Breast epithelium (tissue), 4 donors: ENCODE measurements at regions not wholly inside any gene's neighbourhood (a gene's known extent, or its start where the extent isn't known, plus 50 kb on each side); places are given as distances from the start of the nearest gene placed in this dataset.
"Not testable (repeated sequence)": the region's sequence is repeated elsewhere in the genome, so short reads cannot be mapped to it uniquely, and the experiment has no call there.

Experiments used
- DNase-seq, 2 donors: peaks; one replicate each; pipeline ENCODE4 v3.0.0-alpha.2; 2019; ENCODE audit warnings: low spot score in 2 of 2
- H3K27ac ChIP-seq, 2 donors: fragments of 200-600 bp; sonication (generic) in 1 of 2; one replicate each; pipeline ENCODE4 v1.5.1; 2016 to 2019; ENCODE audit warnings: mild to moderate bottlenecking in 1 of 2
- H3K27me3 ChIP-seq, 2 donors: fragments of 200-600 bp; sonication (generic) in 1 of 2; one replicate each; pipeline versions ENCODE4 v1.5.1 to v1.6.0; 2017 to 2019; ENCODE audit warnings: control low read depth in 1 of 2, mild to moderate bottlenecking in 1 of 2
- H3K36me3 ChIP-seq: fragments of 200-600 bp; one replicate; pipeline ENCODE4 v1.5.1; 2019
- H3K4me1 ChIP-seq, 2 donors: fragments of 200-600 bp; sonication (generic); one replicate each; pipeline ENCODE4 v1.5.1; 2016 to 2019; ENCODE audit warnings: control low read depth in 1 of 2
- H3K4me3 ChIP-seq, 3 donors: fragments of 200-600 bp; sonication (generic); 1 replicate in 2 of 3; 2 replicates in 1 of 3; pipeline ENCODE4 v1.5.1; 2016 to 2019; ENCODE audit warnings: mild to moderate bottlenecking in 3 of 3, moderate library complexity in 2 of 3
- H3K9me3 ChIP-seq, 2 donors: fragments of 200-600 bp; sonication (generic) in 1 of 2; one replicate each; pipeline ENCODE4 v1.5.1; 2016 to 2019; ENCODE audit warnings: control low read depth in 1 of 2
- POLR2A ChIP-seq: fragments of 450-650 bp; IDR thresholded peaks from one replicate; pipeline ENCODE4 v1.6.1; 2016; ENCODE audit warnings: antibody characterized with exemption, mild to moderate bottlenecking, moderate library complexity
- POLR2AphosphoS5 ChIP-seq, 3 donors: sonication (generic); formaldehyde crosslinking; IDR thresholded peaks; one replicate each; pipeline ENCODE4 v1.6.1; 2017; ENCODE audit warnings: antibody characterized with exemption in 3 of 3
- intact Hi-C: fragments of 100-400 bp; cut with DNase I; formaldehyde crosslinking; loops from one replicate; pipeline ENCODE4 v1.15.1; 2023; ENCODE audit warnings: low total_unique reads
- TF ChIP-seq, protein P1 (sequence below), 3 donors: fragments of 450-650 bp; IDR thresholded peaks; one replicate each; pipeline ENCODE4 v1.5.1; 2016 to 2017; ENCODE audit warnings: antibody characterized with exemption in 3 of 3, mild to moderate bottlenecking in 3 of 3, moderate library complexity in 3 of 3

DNA sequence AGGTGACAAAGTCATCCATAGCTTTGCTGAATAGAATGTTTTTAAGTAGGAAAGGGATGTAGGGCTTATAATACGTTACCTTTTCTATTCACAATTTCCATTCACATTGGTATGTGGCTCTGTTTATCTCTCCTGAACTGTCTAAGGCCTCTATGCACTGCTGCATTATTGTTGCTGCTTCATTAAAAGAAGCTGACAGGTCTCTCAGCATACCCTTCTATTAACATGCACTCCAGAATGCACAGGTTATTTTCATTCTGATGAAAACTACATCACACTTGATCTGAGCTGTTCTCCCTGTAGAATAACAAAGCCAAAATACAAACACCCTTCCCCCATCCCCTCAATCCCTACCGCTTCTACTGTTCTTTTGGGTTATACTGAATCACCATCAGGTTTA, 399.3 kb downstream of the TBC1D32 start:
- TF ChIP-seq, protein P1, sequence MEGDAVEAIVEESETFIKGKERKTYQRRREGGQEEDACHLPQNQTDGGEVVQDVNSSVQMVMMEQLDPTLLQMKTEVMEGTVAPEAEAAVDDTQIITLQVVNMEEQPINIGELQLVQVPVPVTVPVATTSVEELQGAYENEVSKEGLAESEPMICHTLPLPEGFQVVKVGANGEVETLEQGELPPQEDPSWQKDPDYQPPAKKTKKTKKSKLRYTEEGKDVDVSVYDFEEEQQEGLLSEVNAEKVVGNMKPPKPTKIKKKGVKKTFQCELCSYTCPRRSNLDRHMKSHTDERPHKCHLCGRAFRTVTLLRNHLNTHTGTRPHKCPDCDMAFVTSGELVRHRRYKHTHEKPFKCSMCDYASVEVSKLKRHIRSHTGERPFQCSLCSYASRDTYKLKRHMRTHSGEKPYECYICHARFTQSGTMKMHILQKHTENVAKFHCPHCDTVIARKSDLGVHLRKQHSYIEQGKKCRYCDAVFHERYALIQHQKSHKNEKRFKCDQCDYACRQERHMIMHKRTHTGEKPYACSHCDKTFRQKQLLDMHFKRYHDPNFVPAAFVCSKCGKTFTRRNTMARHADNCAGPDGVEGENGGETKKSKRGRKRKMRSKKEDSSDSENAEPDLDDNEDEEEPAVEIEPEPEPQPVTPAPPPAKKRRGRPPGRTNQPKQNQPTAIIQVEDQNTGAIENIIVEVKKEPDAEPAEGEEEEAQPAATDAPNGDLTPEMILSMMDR (IDR thresholded peaks at IDR 0.05), result no peak
- TF ChIP-seq POLR2AphosphoS5 (IDR thresholded peaks at IDR 0.05), result no peak
- TF ChIP-seq POLR2A, result no peak
- Histone ChIP-seq H3K9me3 (no peaks in the 10 kb centered on the region), H3K36me3 (no peaks in the 10 kb centered on the region), H3K27me3 (no peaks in the 10 kb centered on the region), H3K27ac (no peak overlapping the region), H3K4me1 (no peaks in the 10 kb centered on the region), H3K4me3 (no peak overlapping the region)
- intact Hi-C loops, result no loop called here
- DNase-seq, result no peak

DNA sequence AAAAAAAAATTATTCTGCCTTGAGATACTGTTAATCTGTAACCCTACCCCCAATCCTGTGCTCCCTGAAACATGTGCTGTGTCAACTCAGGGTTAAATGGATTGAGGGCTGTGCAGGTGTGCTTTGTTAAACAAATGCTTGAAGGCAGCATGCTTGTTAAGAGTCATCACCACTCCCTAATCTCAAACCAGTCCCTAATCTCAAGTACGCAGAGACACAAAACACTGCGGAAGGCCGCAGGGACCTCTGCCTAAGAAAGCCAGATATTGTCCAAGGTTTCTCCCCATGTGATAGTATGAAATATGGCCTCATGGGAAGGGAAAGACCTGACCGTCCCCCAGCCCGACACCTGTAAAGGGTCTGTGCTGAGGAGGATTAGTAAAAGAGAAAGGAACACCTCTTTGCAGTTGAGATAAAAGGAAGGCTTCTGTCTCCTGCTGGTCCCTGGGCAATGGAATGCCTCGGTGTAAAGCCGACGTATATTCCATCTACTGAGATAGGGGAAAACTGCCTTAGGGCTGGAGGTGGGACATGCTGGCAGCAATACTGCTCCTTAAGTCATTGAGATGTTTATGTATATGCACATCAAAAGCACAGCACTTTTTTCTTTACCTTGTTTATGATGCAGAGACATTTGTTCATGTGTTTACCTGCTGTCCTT, 402.6 kb downstream of the TBC1D32 start:
- H3K4me3 ChIP-seq, H3K27me3 ChIP-seq, intact Hi-C loops: not testable (repeated sequence)

GRCh38 chr6:120930500-120930899, 403.8 kb downstream of the TBC1D32 start:
- H3K27ac ChIP-seq, H3K4me1 ChIP-seq, H3K4me3 ChIP-seq, intact Hi-C loops, H3K36me3 ChIP-seq, DNase-seq, H3K27me3 ChIP-seq, H3K9me3 ChIP-seq: not testable (repeated sequence)

More for the DNA sequence above, 402.6 kb downstream of the TBC1D32 start:
- not testable (repeated sequence) for H3K9me3 ChIP-seq, H3K27ac ChIP-seq, DNase-seq, H3K36me3 ChIP-seq, H3K4me1 ChIP-seq

GRCh38 chr6:120924214-120924613, 410.1 kb downstream of the TBC1D32 start:
- no peaks in the 10 kb centered on the region for H3K4me1 ChIP-seq
- DNase-seq, result no peak
- H3K27me3 ChIP-seq, result no peaks in the 10 kb centered on the region
- no peak overlapping the region for H3K27ac ChIP-seq
- intact Hi-C loops, result no loop called here
- H3K4me3 ChIP-seq, result no peak overlapping the region
- TF ChIP-seq POLR2AphosphoS5 (IDR thresholded peaks at IDR 0.05) (no peak), POLR2A (no peak)
- TF ChIP-seq, protein P1 (IDR thresholded peaks at IDR 0.05), result no peak
- H3K36me3 ChIP-seq, result no peaks in the 10 kb centered on the region
- peaks cover 0 to 5% of the 10 kb centered on the region in 2 donors for H3K9me3 ChIP-seq

- DNase-seq, result no peak
- H3K4me3 ChIP-seq, result no peak overlapping the region
- no peaks in the 10 kb centered on the region for H3K4me1 ChIP-seq
- intact Hi-C loops, result no loop called here
- H3K36me3 ChIP-seq, result no peaks in the 10 kb centered on the region
- no peak overlapping the region for H3K27ac ChIP-seq
- no peaks in the 10 kb centered on the region for H3K9me3 ChIP-seq
- H3K27me3 ChIP-seq, result no peaks in the 10 kb centered on the region
- no peak for TF ChIP-seq POLR2AphosphoS5 (IDR thresholded peaks at IDR 0.05)
These were observed 416.1 kb downstream of the TBC1D32 start for GRCh38 chr6:120918137-120918536.

GRCh38 chr6:120916844-120917243, 417.4 kb downstream of the TBC1D32 start:
- intact Hi-C loops, result no loop called here

More at GRCh38 chr6:120916844-120917243, 417.4 kb downstream of the TBC1D32 start:
- Histone ChIP-seq H3K36me3 (no peaks in the 10 kb centered on the region), H3K4me1 (no peaks in the 10 kb centered on the region), H3K27me3 (no peaks in the 10 kb centered on the region), H3K27ac (no peak overlapping the region), H3K9me3 (no peaks in the 10 kb centered on the region), H3K4me3 (no peak overlapping the region)
- DNase-seq, result no peak
- TF ChIP-seq POLR2A (no peak), POLR2AphosphoS5 (IDR thresholded peaks at IDR 0.05) (no peak)
- TF ChIP-seq, protein P1 (IDR thresholded peaks at IDR 0.05), result no peak
